Large intestine (tissue), 3 donors: ENCODE measurements at regions not wholly inside any gene's neighbourhood (a gene's known extent, or its start where the extent isn't known, plus 50 kb on each side); places are given as distances from the start of the nearest gene placed in this dataset.

Source experiments
- DNase-seq, 2 donors: peaks; one replicate each; pipeline versions ENCODE4 v3.0.0 to v3.0.0-alpha.2; 2013
- H3K27ac ChIP-seq: one replicate; pipeline ENCODE4 v1.5.1; 2013; ENCODE audit warnings: low read length
- H3K27me3 ChIP-seq: 2 replicates; pipeline ENCODE4 v1.6.1; 2013; ENCODE audit warnings: low read length; ENCODE audit not compliant: control insufficient read depth, insufficient read depth
- H3K36me3 ChIP-seq: 2 replicates; pipeline ENCODE4 v1.6.1; 2013; ENCODE audit warnings: low read length; ENCODE audit not compliant: control insufficient read depth, insufficient read depth
- H3K4me1 ChIP-seq: one replicate; pipeline ENCODE4 v1.6.1; 2013; ENCODE audit warnings: low read length; ENCODE audit not compliant: control insufficient read depth, insufficient read depth
- H3K4me3 ChIP-seq: one replicate; pipeline ENCODE4 v1.5.1; 2013; ENCODE audit warnings: low read length
- H3K9me3 ChIP-seq: one replicate; pipeline ENCODE4 v1.6.1; 2013; ENCODE audit warnings: mild to moderate bottlenecking, low read depth, low read length, moderate library complexity; ENCODE audit not compliant: control insufficient read depth
- whole genome bisulfite sequencing: methylation state at CpG from one replicate; pipeline ENCODE4 v1.1.5; 2013; ENCODE audit warnings: low lambda C conversion rate; ENCODE audit not compliant: insufficient coverage; 5-methylcytosine and 5-hydroxymethylcytosine counted together

GRCh38 chr20:60599381-60599780, 641.2 kb downstream of the CDH26 start:
- H3K27me3 ChIP-seq = no peaks in the 10 kb centered on the region
- H3K4me3 ChIP-seq = no peak overlapping the region
- no peak overlapping the region for H3K27ac ChIP-seq
- DNase-seq = no peak
- 90% methylated on average over 3 of the region's 16 CpGs for whole genome bisulfite sequencing
- H3K4me1 ChIP-seq = no peaks in the 10 kb centered on the region
- H3K36me3 ChIP-seq = no peaks in the 10 kb centered on the region
- no peaks in the 10 kb centered on the region for H3K9me3 ChIP-seq

GRCh38 chr20:60600036-60600435, 641.8 kb downstream of the CDH26 start:
- Histone ChIP-seq H3K27me3 (no peaks in the 10 kb centered on the region), H3K4me3 (no peak overlapping the region)
- WGBS = no CpG with 5 or more reads among the region's 7 CpGs

GRCh38 chr20:60624066-60624465, 628.0 kb upstream of the CDH4 start:
- Histone ChIP-seq H3K4me3 (no peak overlapping the region), H3K27ac (no peak overlapping the region), H3K27me3 (no peaks in the 10 kb centered on the region), H3K36me3 (no peaks in the 10 kb centered on the region), H3K4me1 (no peaks in the 10 kb centered on the region), H3K9me3 (no peaks in the 10 kb centered on the region)
- DNase-seq = no peak
- 100% methylated on average over 1 of the region's 4 CpGs for WGBS

More at GRCh38 chr20:60600036-60600435, 641.8 kb downstream of the CDH26 start:
- Histone ChIP-seq H3K4me1 (no peaks in the 10 kb centered on the region), H3K36me3 (no peaks in the 10 kb centered on the region), H3K9me3 (no peaks in the 10 kb centered on the region), H3K27ac (no peak overlapping the region)
- DNase-seq = no peak

GRCh38 chr20:60627751-60628565, 624.1 kb upstream of the CDH4 start:
- no peaks in the 10 kb centered on the region for H3K27me3 ChIP-seq
- H3K4me1 ChIP-seq = no peaks in the 10 kb centered on the region
- no peaks in the 10 kb centered on the region for H3K36me3 ChIP-seq
- WGBS = no CpG with 5 or more reads among the region's 3 CpGs
- DNase-seq = no peak
- no peak overlapping the region for H3K27ac ChIP-seq
- H3K9me3 ChIP-seq = no peaks in the 10 kb centered on the region
- H3K4me3 ChIP-seq = no peak overlapping the region

- DNase-seq = no peak
- H3K27me3 ChIP-seq = no peaks in the 10 kb centered on the region
- H3K36me3 ChIP-seq = no peaks in the 10 kb centered on the region
- no peak overlapping the region for H3K4me3 ChIP-seq
- WGBS = 60% methylated on average over 1 of the region's 7 CpGs
- no peaks in the 10 kb centered on the region for H3K4me1 ChIP-seq
- H3K27ac ChIP-seq = no peak overlapping the region
- H3K9me3 ChIP-seq = no peaks in the 10 kb centered on the region
Observed at GRCh38 chr20:60628749-60629148, 623.3 kb upstream of the CDH4 start.

- Histone ChIP-seq H3K27me3 (no peaks in the 10 kb centered on the region), H3K9me3 (no peaks in the 10 kb centered on the region), H3K4me1 (no peaks in the 10 kb centered on the region), H3K27ac (no peak overlapping the region), H3K36me3 (no peaks in the 10 kb centered on the region), H3K4me3 (no peak overlapping the region)
- no CpG with 5 or more reads among the region's 4 CpGs for WGBS
- no peak for DNase-seq
Observed at GRCh38 chr20:60629206-60629605, 622.9 kb upstream of the CDH4 start.

GRCh38 chr20:60630609-60631008, 621.5 kb upstream of the CDH4 start:
- H3K4me3 ChIP-seq = no peak overlapping the region
- no peaks in the 10 kb centered on the region for H3K27me3 ChIP-seq
- H3K9me3 ChIP-seq = no peaks in the 10 kb centered on the region
- no peak overlapping the region for H3K27ac ChIP-seq
- H3K4me1 ChIP-seq = no peaks in the 10 kb centered on the region
- no peaks in the 10 kb centered on the region for H3K36me3 ChIP-seq
- no CpG with 5 or more reads among the region's 8 CpGs for WGBS
- no peak for DNase-seq

- Histone ChIP-seq H3K4me3 (no peak overlapping the region), H3K9me3 (no peaks in the 10 kb centered on the region), H3K27me3 (no peaks in the 10 kb centered on the region), H3K4me1 (no peaks in the 10 kb centered on the region), H3K27ac (no peak overlapping the region), H3K36me3 (no peaks in the 10 kb centered on the region)
- DNase-seq = no peak
- 80% methylated on average over 5 of the region's 9 CpGs for WGBS
Observed at GRCh38 chr20:60631585-60632287, 620.3 kb upstream of the CDH4 start.

- Histone ChIP-seq H3K27me3 (no peaks in the 10 kb centered on the region), H3K9me3 (no peaks in the 10 kb centered on the region), H3K36me3 (no peaks in the 10 kb centered on the region), H3K4me3 (no peak overlapping the region), H3K27ac (no peak overlapping the region), H3K4me1 (no peaks in the 10 kb centered on the region)
- 80% methylated on average over 1 of the region's 8 CpGs for WGBS
- no peak for DNase-seq
Observed at GRCh38 chr20:60632391-60633262, 619.4 kb upstream of the CDH4 start.

GRCh38 chr20:60634491-60635172, 617.4 kb upstream of the CDH4 start:
- Histone ChIP-seq H3K4me3 (no peak overlapping the region), H3K36me3 (no peaks in the 10 kb centered on the region), H3K27me3 (no peaks in the 10 kb centered on the region), H3K9me3 (no peaks in the 10 kb centered on the region), H3K27ac (no peak overlapping the region), H3K4me1 (no peaks in the 10 kb centered on the region)
- no peak for DNase-seq
- WGBS = 100% methylated on average over 1 of the region's 19 CpGs
